Ascending aorta (tissue), 2 donors: ENCODE measurements at regions not wholly inside any gene's neighbourhood (a gene's known extent, or its start where the extent isn't known, plus 50 kb on each side); places are given as distances from the start of the nearest gene placed in this dataset.

Source experiments
- DNase-seq, 2 donors: peaks; one replicate each; pipeline ENCODE4 v3.0.0-alpha.2; 2019; ENCODE audit warnings: low spot score in 2 of 2
- H3K27ac ChIP-seq, 2 donors: fragments of 200-600 bp; sonication (generic); one replicate each; pipeline ENCODE4 v1.5.1; 2016 to 2017; ENCODE audit warnings: mild to moderate bottlenecking in 1 of 2
- H3K27me3 ChIP-seq: fragments of 200-600 bp; sonication (generic); one replicate; pipeline ENCODE4 v1.5.1; 2017
- H3K36me3 ChIP-seq, 2 donors: fragments of 200-600 bp; sonication (generic); one replicate each; pipeline ENCODE4 v1.5.1; 2016
- H3K4me1 ChIP-seq, 2 donors: fragments of 200-600 bp; sonication (generic); one replicate each; pipeline ENCODE4 v1.5.1; 2016 to 2017; ENCODE audit warnings: mild to moderate bottlenecking in 1 of 2
- H3K4me3 ChIP-seq, 2 donors: fragments of 200-600 bp; sonication (generic); one replicate each; pipeline ENCODE4 v1.5.1; 2016 to 2017; ENCODE audit warnings: mild to moderate bottlenecking in 1 of 2
- H3K9me3 ChIP-seq, 2 donors: fragments of 200-600 bp; sonication (generic); one replicate each; pipeline ENCODE4 v1.5.1; 2016
- intact Hi-C: fragments of 100-400 bp; cut with DNase I; formaldehyde crosslinking; loops from one replicate; pipeline ENCODE4 v1.15.1; 2023
- TF ChIP-seq, protein P1 (sequence below), 3 experiments: fragments of 200-600 bp in 2 of 3; fragments of 450-650 bp in 1 of 3; sonication (generic) in 2 of 3; IDR thresholded peaks; one replicate each; pipeline ENCODE4 v1.5.1; 2016 to 2019; ENCODE audit warnings: antibody characterized with exemption in 3 of 3, mild to moderate bottlenecking in 1 of 3, moderate library complexity in 1 of 3

- DNase-seq: no peak
- H3K4me1 ChIP-seq: no peaks in the 10 kb centered on the region
- TF ChIP-seq, protein P1, sequence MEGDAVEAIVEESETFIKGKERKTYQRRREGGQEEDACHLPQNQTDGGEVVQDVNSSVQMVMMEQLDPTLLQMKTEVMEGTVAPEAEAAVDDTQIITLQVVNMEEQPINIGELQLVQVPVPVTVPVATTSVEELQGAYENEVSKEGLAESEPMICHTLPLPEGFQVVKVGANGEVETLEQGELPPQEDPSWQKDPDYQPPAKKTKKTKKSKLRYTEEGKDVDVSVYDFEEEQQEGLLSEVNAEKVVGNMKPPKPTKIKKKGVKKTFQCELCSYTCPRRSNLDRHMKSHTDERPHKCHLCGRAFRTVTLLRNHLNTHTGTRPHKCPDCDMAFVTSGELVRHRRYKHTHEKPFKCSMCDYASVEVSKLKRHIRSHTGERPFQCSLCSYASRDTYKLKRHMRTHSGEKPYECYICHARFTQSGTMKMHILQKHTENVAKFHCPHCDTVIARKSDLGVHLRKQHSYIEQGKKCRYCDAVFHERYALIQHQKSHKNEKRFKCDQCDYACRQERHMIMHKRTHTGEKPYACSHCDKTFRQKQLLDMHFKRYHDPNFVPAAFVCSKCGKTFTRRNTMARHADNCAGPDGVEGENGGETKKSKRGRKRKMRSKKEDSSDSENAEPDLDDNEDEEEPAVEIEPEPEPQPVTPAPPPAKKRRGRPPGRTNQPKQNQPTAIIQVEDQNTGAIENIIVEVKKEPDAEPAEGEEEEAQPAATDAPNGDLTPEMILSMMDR (IDR thresholded peaks at IDR 0.05): no peak
- H3K4me3 ChIP-seq: no peak overlapping the region
- H3K36me3 ChIP-seq: no peaks in the 10 kb centered on the region
- H3K27me3 ChIP-seq: no peaks in the 10 kb centered on the region
- intact Hi-C loops: no loop called here
- no peak overlapping the region for H3K27ac ChIP-seq
- H3K9me3 ChIP-seq: no peaks in the 10 kb centered on the region
These were observed 512.0 kb upstream of the PCDH20 start for GRCh38 chr13:61927648-61928047.

DNA sequence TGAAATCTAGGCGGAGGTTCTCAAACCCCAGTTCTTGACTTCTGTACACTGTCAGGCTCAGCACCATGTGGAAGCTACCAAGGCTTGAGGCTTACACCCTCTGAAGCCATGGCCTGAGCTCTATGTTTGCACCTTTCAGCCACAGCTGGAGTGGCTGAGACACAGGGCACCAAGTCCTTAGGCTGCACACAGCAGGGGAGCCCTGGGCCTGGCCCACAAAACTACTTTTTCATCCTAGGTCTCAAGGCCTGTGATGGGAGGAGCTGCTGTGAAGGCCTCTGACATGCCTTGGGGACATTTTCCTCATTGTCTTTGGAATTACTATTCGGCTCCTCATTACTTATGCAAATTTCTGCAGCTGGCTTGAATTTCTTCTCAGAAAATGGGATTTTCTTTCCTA lies 503.2 kb upstream of the PCDH20 start:
- H3K27me3 ChIP-seq: no peaks in the 10 kb centered on the region
- no peak overlapping the region for H3K4me3 ChIP-seq
- TF ChIP-seq, protein P1 (IDR thresholded peaks at IDR 0.05): no peak
- H3K9me3 ChIP-seq: no peaks in the 10 kb centered on the region
- no peak for DNase-seq
- no peak overlapping the region for H3K27ac ChIP-seq
- H3K36me3 ChIP-seq: no peaks in the 10 kb centered on the region
- intact Hi-C loops: no loop called here
- H3K4me1 ChIP-seq: no peaks in the 10 kb centered on the region

DNA sequence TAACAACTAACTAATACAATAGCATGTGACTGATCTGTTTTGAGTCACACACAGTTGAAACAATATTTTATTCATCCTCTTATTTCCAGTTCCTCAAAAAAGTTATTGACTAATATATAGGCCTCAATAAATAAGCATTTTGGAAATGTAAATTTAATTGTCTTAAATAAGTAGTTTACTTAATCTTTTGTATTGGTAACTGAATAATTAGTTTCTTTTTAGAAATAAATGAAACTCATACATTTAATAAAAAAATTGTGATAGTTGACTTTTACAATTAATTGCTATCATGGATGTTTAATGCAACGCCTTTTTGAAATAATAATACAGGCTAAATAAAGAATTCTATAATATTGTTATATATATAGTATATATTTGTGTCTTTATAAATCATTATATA lies 500.8 kb upstream of the PCDH20 start:
- Histone ChIP-seq H3K27me3 (no peaks in the 10 kb centered on the region), H3K4me3 (no peak overlapping the region), H3K4me1 (no peaks in the 10 kb centered on the region), H3K36me3 (no peaks in the 10 kb centered on the region), H3K9me3 (no peaks in the 10 kb centered on the region), H3K27ac (no peak overlapping the region)
- TF ChIP-seq, protein P1 (IDR thresholded peaks at IDR 0.05): no peak
- intact Hi-C loops: no loop called here
- DNase-seq: no peak

DNA sequence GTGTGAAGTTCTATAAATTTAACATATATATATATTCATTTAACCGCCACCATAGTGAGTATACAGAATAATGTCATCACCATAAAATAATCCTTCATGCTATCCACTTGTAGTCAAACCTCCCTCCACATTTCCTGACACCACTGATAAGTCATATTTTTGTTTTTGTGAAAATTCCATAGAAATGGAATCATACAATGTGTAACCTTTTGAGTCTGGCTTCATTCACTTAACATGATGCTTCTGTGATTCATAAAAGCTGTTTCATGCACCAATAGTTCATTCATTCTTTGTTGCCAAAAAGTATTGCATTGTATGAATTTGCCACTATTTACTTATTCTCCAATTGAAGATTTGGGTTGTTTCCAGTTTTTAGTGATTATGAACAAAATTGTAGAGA lies 497.5 kb upstream of the PCDH20 start:
- no peak overlapping the region for H3K27ac ChIP-seq
- no peaks in the 10 kb centered on the region for H3K27me3 ChIP-seq
- no peaks in the 10 kb centered on the region for H3K4me1 ChIP-seq
- no peaks in the 10 kb centered on the region for H3K36me3 ChIP-seq
- H3K4me3 ChIP-seq: no peak overlapping the region
- TF ChIP-seq, protein P1 (IDR thresholded peaks at IDR 0.05): no peak
- intact Hi-C loops: no loop called here
- H3K9me3 ChIP-seq: no peaks in the 10 kb centered on the region
- no peak for DNase-seq

- no peak overlapping the region for H3K27ac ChIP-seq
- H3K4me1 ChIP-seq: no peaks in the 10 kb centered on the region
- no peak overlapping the region for H3K4me3 ChIP-seq
- TF ChIP-seq, protein P1 (IDR thresholded peaks at IDR 0.05): no peak
- intact Hi-C loops: no loop called here
- DNase-seq: no peak
- no peaks in the 10 kb centered on the region for H3K27me3 ChIP-seq
- H3K9me3 ChIP-seq: no peaks in the 10 kb centered on the region
- no peaks in the 10 kb centered on the region for H3K36me3 ChIP-seq
These were observed 493.4 kb upstream of the PCDH20 start for GRCh38 chr13:61908906-61909615.

GRCh38 chr13:61905054-61905453 lies 489.4 kb upstream of the PCDH20 start:
- intact Hi-C loops: no loop called here
- Histone ChIP-seq H3K4me3 (no peak overlapping the region), H3K36me3 (no peaks in the 10 kb centered on the region), H3K27ac (no peak overlapping the region), H3K9me3 (no peaks in the 10 kb centered on the region), H3K27me3 (no peaks in the 10 kb centered on the region), H3K4me1 (no peaks in the 10 kb centered on the region)
- TF ChIP-seq, protein P1 (IDR thresholded peaks at IDR 0.05): no peak
- no peak for DNase-seq
